GM12875 (cell line): ENCODE measurements at regions not wholly inside any gene's neighbourhood (a gene's known extent, or its start where the extent isn't known, plus 50 kb on each side); places are given as distances from the start of the nearest gene placed in this dataset.

Experiments
- H3K4me3 ChIP-seq: one replicate; pipeline ENCODE4 v1.5.1; 2011; ENCODE audit warnings: low read depth, low read length, control low read depth
- CTCF ChIP-seq: IDR thresholded peaks from 2 replicates; pipeline ENCODE4 v1.5.1; 2011; ENCODE audit warnings: low read depth, mild to moderate bottlenecking, control low read depth, inconsistent platforms, low read length, moderate library complexity, borderline replicate concordance; ENCODE audit not compliant: insufficient read depth

- no peak for TF ChIP-seq CTCF
- H3K4me3 ChIP-seq: no peak overlapping the region
Observed at GRCh38 chr14:100409003-100409360, 85.8 kb downstream of the SLC25A47 start.

- TF ChIP-seq CTCF: no peak
- H3K4me3 ChIP-seq: no peak overlapping the region
Observed at GRCh38 chr14:100409651-100410050, 86.5 kb downstream of the SLC25A47 start.

- H3K4me3 ChIP-seq: no peak overlapping the region
- TF ChIP-seq CTCF: no peak
Observed at GRCh38 chr14:100410056-100410565, 87.0 kb downstream of the SLC25A47 start.

GRCh38 chr14:100413699-100414098 lies 90.6 kb downstream of the SLC25A47 start:
- H3K4me3 ChIP-seq: no peak overlapping the region
- no peak for TF ChIP-seq CTCF

- no peak overlapping the region for H3K4me3 ChIP-seq
- TF ChIP-seq CTCF: no peak
Observed at GRCh38 chr14:100415226-100415625, 92.1 kb downstream of the SLC25A47 start.

- no peak for TF ChIP-seq CTCF
- H3K4me3 ChIP-seq: no peak overlapping the region
Observed at GRCh38 chr14:100416081-100416680, 93.0 kb downstream of the SLC25A47 start.

- TF ChIP-seq CTCF: no peak
- no peak overlapping the region for H3K4me3 ChIP-seq
Observed at GRCh38 chr14:100416921-100417860, 94.1 kb downstream of the SLC25A47 start.
